T-cell (primary cell): ENCODE measurements at regions not wholly inside any gene's neighbourhood (a gene's known extent, or its start where the extent isn't known, plus 50 kb on each side); places are given as distances from the start of the nearest gene placed in this dataset.

Experiments used
- ATAC-seq, 4 experiments: fragments of 200-7000 bp in 3 of 4; fragments of 150-1000 bp in 1 of 4; cut with Tn5 transposase; replicated peaks in 1 of 4; 1 replicate in 3 of 4; 2 replicates in 1 of 4; pipeline ENCODE4 v1.10.0; 2021; ENCODE audit warnings: moderate library complexity in 3 of 4, mild to moderate bottlenecking in 2 of 4, moderate number of reproducible peaks in 1 of 4
- CTCF ChIA-PET, 2 donors: fragments of 300-600 bp; sonication (Branson Sonifier 250); formaldehyde crosslinking; loops; one replicate each; lab custom pipeline; 2022; ENCODE audit warnings: antibody characterized with exemption in 2 of 2; lab: Charles Lee
- POLR2A ChIA-PET, 2 donors: fragments of 300-600 bp; sonication (Branson Sonifier 250); formaldehyde crosslinking; loops; one replicate each; lab custom pipeline; 2022; ENCODE audit warnings: antibody characterized with exemption in 2 of 2; lab: Charles Lee
- DNase-seq, 35 experiments: peaks; one replicate each; pipeline versions ENCODE4 v3.0.0 to v3.0.0-alpha.2; 2013 to 2023
- H3K27ac ChIP-seq: one replicate; pipeline ENCODE4 v1.5.1; 2013; ENCODE audit warnings: low read length
- H3K27me3 ChIP-seq, 2 experiments: replicated peaks in 1 of 2; 1 replicate in 1 of 2; 2 replicates in 1 of 2; pipeline versions ENCODE4 v1.6.1 to v1.7.0; 2013; ENCODE audit warnings: low read length in 1 of 2, mixed read lengths in 1 of 2; ENCODE audit not compliant: control insufficient read depth in 2 of 2, insufficient read depth in 2 of 2; ENCODE audit errors: extremely low read depth in 1 of 2
- H3K36me3 ChIP-seq, 2 donors: 1 replicate in 1 of 2; 2 replicates in 1 of 2; pipeline versions ENCODE4 v1.6.1 to v1.7.0; 2013; ENCODE audit warnings: low read length in 1 of 2; ENCODE audit not compliant: control insufficient read depth in 2 of 2, insufficient read depth in 1 of 2; ENCODE audit errors: extremely low read depth in 1 of 2
- H3K4me1 ChIP-seq, 2 experiments: 1 replicate in 1 of 2; 2 replicates in 1 of 2; pipeline versions ENCODE4 v1.6.1 to v1.7.0; 2013; ENCODE audit warnings: low read length in 2 of 2, mixed read lengths in 1 of 2; ENCODE audit not compliant: insufficient read depth in 2 of 2, control insufficient read depth in 1 of 2; ENCODE audit errors: extremely low read depth in 1 of 2
- H3K4me3 ChIP-seq, 2 donors: 1 replicate in 1 of 2; 2 replicates in 1 of 2; pipeline versions ENCODE4 v1.5.1 to v1.7.0; 2013; ENCODE audit warnings: mild to moderate bottlenecking in 2 of 2, low read length in 1 of 2, moderate library complexity in 1 of 2; ENCODE audit not compliant: control insufficient read depth in 1 of 2; ENCODE audit errors: extremely low read depth in 1 of 2
- H3K9me3 ChIP-seq: 2 replicates; pipeline ENCODE4 v1.7.0; 2013
- H3K27ac Mint-ChIP-seq, 2 donors: one replicate each; pipeline ENCODE4 v1.8.0; 2020 to 2021; ENCODE audit warnings: mild to moderate bottlenecking in 2 of 2, mixed read lengths in 2 of 2
- H3K27me3 Mint-ChIP-seq, 2 donors: one replicate each; pipeline ENCODE4 v1.8.0; 2021 to 2022; ENCODE audit warnings: mixed read lengths in 2 of 2
- H3K36me3 Mint-ChIP-seq: one replicate; pipeline ENCODE4 v1.8.0; 2021; ENCODE audit warnings: mixed read lengths
- H3K4me1 Mint-ChIP-seq, 3 donors: one replicate each; pipeline ENCODE4 v1.8.0; 2020 to 2022; ENCODE audit warnings: mixed read lengths in 3 of 3, mild to moderate bottlenecking in 1 of 3
- H3K4me3 Mint-ChIP-seq, 3 donors: one replicate each; pipeline ENCODE4 v1.8.0; 2020 to 2022; ENCODE audit warnings: mild to moderate bottlenecking in 3 of 3, mixed read lengths in 3 of 3, moderate library complexity in 3 of 3
- H3K9me3 Mint-ChIP-seq, 3 donors: one replicate each; pipeline ENCODE4 v1.8.0; 2020 to 2022; ENCODE audit warnings: mixed read lengths in 3 of 3
- whole genome bisulfite sequencing: methylation state at CpG from one replicate; pipeline ENCODE4 v1.1.5; 2013; ENCODE audit warnings: missing lambda C conversion rate; ENCODE audit not compliant: insufficient coverage; 5-methylcytosine and 5-hydroxymethylcytosine counted together

- H3K27me3 ChIP-seq: peaks cover 0 to 8% of the 10 kb centered on the region in 2 experiments
- Mint-ChIP-seq H3K27me3 (peaks cover 5 to 15% of the 10 kb centered on the region in 2 donors), H3K4me1 (no peaks in the 10 kb centered on the region), H3K9me3 (peaks cover 6 to 15% (median 9%) of the 10 kb centered on the region in 3 donors), H3K36me3 (no peaks in the 10 kb centered on the region), H3K27ac (no peak overlapping the region), H3K4me3 (no peak overlapping the region)
- no peaks in the 10 kb centered on the region for H3K9me3 ChIP-seq
- CTCF ChIA-PET: no interaction called here
- H3K4me1 ChIP-seq: no peaks in the 10 kb centered on the region
- ATAC-seq: no peak
- no peak overlapping the region for H3K4me3 ChIP-seq
- H3K36me3 ChIP-seq: no peaks in the 10 kb centered on the region
- no peak for DNase-seq
- POLR2A ChIA-PET: no interaction called here
- no peak overlapping the region for H3K27ac ChIP-seq
- 86% methylated on average over 24 of the region's 27 CpGs for WGBS
Measured at GRCh38 chr7:45407730-45408408, 166.3 kb upstream of the ADCY1 start.

- no peak overlapping the region for H3K4me3 Mint-ChIP-seq
- H3K27ac ChIP-seq: no peak overlapping the region
- peaks cover 0 to 7% of the 10 kb centered on the region in 2 experiments for H3K27me3 ChIP-seq
- H3K4me1 ChIP-seq: no peaks in the 10 kb centered on the region
- no peak for DNase-seq
- no peaks in the 10 kb centered on the region for H3K36me3 Mint-ChIP-seq
- no peaks in the 10 kb centered on the region for H3K9me3 ChIP-seq
- ChIA-PET CTCF (no interaction called here), POLR2A (no interaction called here)
- no peak overlapping the region for H3K4me3 ChIP-seq
- no peak for ATAC-seq
- H3K36me3 ChIP-seq: no peaks in the 10 kb centered on the region
- WGBS: no CpG with 5 or more reads among the region's 5 CpGs
- peaks cover 5 to 13% of the 10 kb centered on the region in 2 donors for H3K27me3 Mint-ChIP-seq
- no peak overlapping the region for H3K27ac Mint-ChIP-seq
- peaks cover 6 to 15% (median 9%) of the 10 kb centered on the region in 3 donors for H3K9me3 Mint-ChIP-seq
- H3K4me1 Mint-ChIP-seq: no peaks in the 10 kb centered on the region
Measured at GRCh38 chr7:45408409-45408737, 165.8 kb upstream of the ADCY1 start.

- no peaks in the 10 kb centered on the region for H3K4me1 ChIP-seq
- DNase-seq (no peak), ATAC-seq (no peak)
- H3K4me1 Mint-ChIP-seq: no peaks in the 10 kb centered on the region
- CTCF ChIA-PET: no interaction called here
- H3K36me3 ChIP-seq: no peaks in the 10 kb centered on the region
- no peak overlapping the region for H3K4me3 Mint-ChIP-seq
- WGBS: no CpG with 5 or more reads among the region's 2 CpGs
- H3K36me3 Mint-ChIP-seq: no peaks in the 10 kb centered on the region
- no peak overlapping the region for H3K4me3 ChIP-seq
- peaks cover 6 to 13% of the 10 kb centered on the region in 2 donors for H3K27me3 Mint-ChIP-seq
- H3K27ac ChIP-seq: no peak overlapping the region
- POLR2A ChIA-PET: no interaction called here
- no peaks in the 10 kb centered on the region for H3K9me3 ChIP-seq
- peaks cover 4 to 10% (median 6%) of the 10 kb centered on the region in 3 donors for H3K9me3 Mint-ChIP-seq
- H3K27me3 ChIP-seq: peaks cover 0 to 15% of the 10 kb centered on the region in 2 experiments
- H3K27ac Mint-ChIP-seq: no peak overlapping the region
Measured at GRCh38 chr7:45410893-45411292, 163.3 kb upstream of the ADCY1 start.

GRCh38 chr7:45413419-45413818 is 160.7 kb upstream of the ADCY1 start:
- peaks cover 4 to 10% (median 6%) of the 10 kb centered on the region in 3 donors for H3K9me3 Mint-ChIP-seq
- H3K4me1 Mint-ChIP-seq: no peaks in the 10 kb centered on the region
- ATAC-seq (no peak), DNase-seq (no peak)
- no peak overlapping the region for H3K4me3 Mint-ChIP-seq
- Histone ChIP-seq H3K27me3 (peaks cover 0 to 10% of the 10 kb centered on the region in 2 experiments), H3K4me1 (no peaks in the 10 kb centered on the region), H3K36me3 (no peaks in the 10 kb centered on the region), H3K4me3 (no peak overlapping the region), H3K9me3 (no peaks in the 10 kb centered on the region), H3K27ac (no peak overlapping the region)
- ChIA-PET POLR2A (no interaction called here), CTCF (no interaction called here)
- no peaks in the 10 kb centered on the region for H3K36me3 Mint-ChIP-seq
- peaks cover 6 to 9% of the 10 kb centered on the region in 2 donors for H3K27me3 Mint-ChIP-seq
- H3K27ac Mint-ChIP-seq: no peak overlapping the region
- WGBS: no CpG with 5 or more reads among the region's 3 CpGs

GRCh38 chr7:45414226-45414625 is 159.9 kb upstream of the ADCY1 start:
- Histone ChIP-seq H3K27me3 (peaks cover 0 to 10% of the 10 kb centered on the region in 2 experiments), H3K9me3 (no peaks in the 10 kb centered on the region), H3K27ac (no peak overlapping the region), H3K36me3 (no peaks in the 10 kb centered on the region), H3K4me1 (no peaks in the 10 kb centered on the region), H3K4me3 (no peak overlapping the region)
- H3K4me3 Mint-ChIP-seq: no peak overlapping the region
- H3K4me1 Mint-ChIP-seq: no peaks in the 10 kb centered on the region
- POLR2A ChIA-PET: no interaction called here
- H3K9me3 Mint-ChIP-seq: peaks cover 4 to 10% (median 6%) of the 10 kb centered on the region in 3 donors
- WGBS: 86% methylated on average over 3 of the region's 4 CpGs
- peaks cover 5 to 7% of the 10 kb centered on the region in 2 donors for H3K27me3 Mint-ChIP-seq
- DNase-seq (no peak), ATAC-seq (no peak)
- CTCF ChIA-PET: no interaction called here
- H3K36me3 Mint-ChIP-seq: no peaks in the 10 kb centered on the region
- peak overlapping the region in 1 of 2 donors; percentile 16 for H3K27ac Mint-ChIP-seq

- DNase-seq (no peak), ATAC-seq (no peak)
- no peaks in the 10 kb centered on the region for H3K9me3 ChIP-seq
- ChIA-PET POLR2A (no interaction called here), CTCF (no interaction called here)
- Mint-ChIP-seq H3K4me1 (no peaks in the 10 kb centered on the region), H3K4me3 (no peak overlapping the region), H3K9me3 (peaks cover 4 to 10% (median 6%) of the 10 kb centered on the region in 3 donors), H3K27ac (no peak overlapping the region), H3K36me3 (no peaks in the 10 kb centered on the region), H3K27me3 (peaks cover 10 to 12% of the 10 kb centered on the region in 2 donors)
- WGBS: 100% methylated on average over 1 of the region's 2 CpGs
- H3K4me1 ChIP-seq: no peaks in the 10 kb centered on the region
- no peaks in the 10 kb centered on the region for H3K36me3 ChIP-seq
- H3K27ac ChIP-seq: no peak overlapping the region
- no peak overlapping the region for H3K4me3 ChIP-seq
- peaks cover 0 to 10% of the 10 kb centered on the region in 2 experiments for H3K27me3 ChIP-seq
Measured at GRCh38 chr7:45415265-45415664, 158.9 kb upstream of the ADCY1 start.
